ENCODE measurements at regions not wholly inside any gene's neighbourhood (a gene's known extent, or its start where the extent isn't known, plus 50 kb on each side); places are given as distances from the start of the nearest gene placed in this dataset.

DNA sequence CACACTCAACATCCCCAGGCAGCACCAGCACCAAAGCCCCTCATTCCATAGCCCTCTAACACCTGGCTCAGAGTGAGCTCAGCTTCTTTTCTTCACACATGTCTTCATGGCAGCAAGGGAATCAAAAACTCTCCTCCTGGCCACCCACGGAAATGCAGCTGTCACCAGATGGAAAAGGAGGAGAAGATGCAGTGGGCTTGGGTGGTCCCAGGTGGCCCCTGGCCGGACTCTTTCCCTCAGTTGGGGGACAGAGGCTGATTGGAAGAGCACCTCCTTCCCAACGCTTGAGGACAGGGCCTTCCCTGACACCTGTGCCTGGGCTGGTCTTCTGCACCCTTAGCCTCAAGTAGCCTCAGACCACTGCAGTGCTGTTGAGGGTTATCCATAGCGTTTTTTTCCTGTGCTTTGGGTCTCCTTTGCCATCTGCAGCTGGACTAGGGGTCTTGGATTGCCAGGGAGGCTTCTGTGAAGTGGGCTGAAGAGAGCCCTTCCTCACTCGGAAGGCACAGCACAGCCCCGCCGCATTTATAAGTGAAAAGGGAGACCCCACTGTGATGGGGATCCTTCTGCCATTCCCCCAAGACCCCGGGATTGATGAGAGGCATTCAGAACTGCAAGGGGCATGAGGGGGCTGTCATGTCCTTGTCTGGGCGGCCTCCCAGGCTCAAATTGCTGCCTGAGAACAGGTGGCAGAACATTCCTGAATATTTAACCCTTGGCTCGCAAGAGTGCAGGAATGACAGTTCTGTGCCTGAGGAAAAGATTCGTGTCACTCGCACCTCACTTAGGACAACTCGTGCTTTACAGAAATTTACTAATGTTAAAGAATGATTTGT, 200.0 kb downstream of the AUH start:
- TF ChIP-seq CTCF (IDR thresholded peaks at IDR 0.05; ENCODE audit: low read depth, low read length) = no peak
- ChIA-PET CTCF (no interaction called here), POLR2A (interaction anchor here (1.4 kb wide), 1 partner anchor 124 kb away, joined by 3 read pairs; no protein-coding TSS in a partner anchor)
- no peak for DNase-seq (ENCODE audit: low read depth, low spot score)
- Histone ChIP-seq H3K4me3 (ENCODE audit: low read depth, low read length) (no peak overlapping the region), H3K27ac (ENCODE audit: low read depth, low read length) (peak overlapping the region; percentile 80), H3K27me3 (ENCODE audit: control insufficient read depth, insufficient read depth, low read length) (no peaks in the 10 kb centered on the region), H3K9me3 (ENCODE audit: control insufficient read depth, insufficient read depth, low read length) (peaks cover 3% of the 10 kb centered on the region; the same call in 1 of the 2 replicates)

- peaks cover 3% of the 10 kb centered on the region; the same call in 1 of the 2 replicates for H3K9me3 ChIP-seq (ENCODE audit: control insufficient read depth, insufficient read depth, low read length)
- no peak overlapping the region for H3K4me3 ChIP-seq (ENCODE audit: low read depth, low read length)
- H3K27ac ChIP-seq (ENCODE audit: low read depth, low read length) = peak overlapping the region; percentile 80
- no peaks in the 10 kb centered on the region for H3K27me3 ChIP-seq (ENCODE audit: control insufficient read depth, insufficient read depth, low read length)
- DNase-seq (ENCODE audit: low read depth, low spot score) = no peak
- CTCF ChIA-PET = interaction anchor here (1.3 kb wide), 1 partner anchor 23 kb away, joined by 4 read pairs; no protein-coding TSS in a partner anchor
- POLR2A ChIA-PET = interaction anchor here (1.4 kb wide), 1 partner anchor 125 kb away, joined by 3 read pairs; no protein-coding TSS in a partner anchor
- TF ChIP-seq CTCF (IDR thresholded peaks at IDR 0.05; ENCODE audit: low read depth, low read length) = no peak
Observed at GRCh38 chr9:91162311-91162710, 199.4 kb downstream of the AUH start.

DNA sequence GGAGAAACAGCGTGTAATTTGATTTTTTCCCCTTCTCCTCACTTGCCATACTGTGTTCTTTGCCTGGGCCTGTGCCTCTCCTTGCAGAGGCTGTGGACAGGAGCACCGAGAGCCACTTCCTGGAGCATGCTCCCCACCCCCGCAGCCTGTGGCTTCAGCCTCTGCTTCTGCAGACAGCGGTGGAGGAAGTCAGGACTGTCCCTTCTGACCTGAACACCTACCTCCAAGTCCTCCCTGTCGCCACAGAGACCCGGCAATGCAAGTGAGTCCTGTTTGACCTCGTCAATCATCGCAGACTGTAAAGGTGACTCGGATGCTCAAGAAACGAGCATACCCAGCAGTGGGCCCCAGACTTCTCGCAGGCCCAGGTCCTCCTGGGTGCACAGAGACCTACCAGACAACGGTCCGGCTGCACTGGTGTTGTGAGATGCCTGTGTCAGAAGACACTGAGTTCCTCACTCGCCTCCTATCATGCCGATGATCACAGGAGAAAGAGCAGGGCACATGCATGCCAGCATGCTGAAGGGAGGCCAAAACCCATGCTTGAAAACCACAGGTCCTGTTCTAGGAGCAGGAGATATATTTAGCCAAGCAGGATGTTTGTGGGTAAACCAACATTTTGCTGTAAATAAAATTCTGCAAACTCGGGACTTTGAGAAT, 198.8 kb downstream of the AUH start:
- Histone ChIP-seq H3K27ac (ENCODE audit: low read depth, low read length) (peak overlapping the region; percentile 80), H3K9me3 (ENCODE audit: control insufficient read depth, insufficient read depth, low read length) (peaks cover 3% of the 10 kb centered on the region; the same call in 1 of the 2 replicates), H3K4me3 (ENCODE audit: low read depth, low read length) (no peak overlapping the region), H3K27me3 (ENCODE audit: control insufficient read depth, insufficient read depth, low read length) (no peaks in the 10 kb centered on the region)
- DNase-seq (ENCODE audit: low read depth, low spot score) = no peak
- ChIA-PET POLR2A (interaction anchor here (1.4 kb wide), 1 partner anchor 125 kb away, joined by 3 read pairs; no protein-coding TSS in a partner anchor), CTCF (interaction anchor here (1.3 kb wide), 1 partner anchor 23 kb away, joined by 4 read pairs; no protein-coding TSS in a partner anchor)
- TF ChIP-seq CTCF (IDR thresholded peaks at IDR 0.05; ENCODE audit: low read depth, low read length) = no peak

DNA sequence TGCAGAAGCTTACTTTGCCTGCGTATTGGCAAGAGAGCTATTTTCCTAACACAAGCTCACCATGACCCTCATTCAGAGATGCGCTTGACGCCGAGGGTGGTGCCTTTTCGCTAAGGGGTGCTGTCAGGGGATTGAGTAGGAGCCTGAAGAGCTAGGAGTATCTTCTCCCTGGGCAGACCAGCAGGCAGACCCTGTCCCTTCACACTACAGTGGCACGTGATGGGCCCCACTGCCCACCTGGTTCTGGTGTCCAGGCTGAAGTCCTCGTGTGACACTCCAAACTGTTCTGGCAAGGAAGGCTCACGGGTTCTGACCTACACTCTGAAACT, 198.3 kb downstream of the AUH start:
- ChIA-PET CTCF (interaction anchor here (1.3 kb wide), 1 partner anchor 24 kb away, joined by 4 read pairs; no protein-coding TSS in a partner anchor), POLR2A (no interaction called here)
- no peak for TF ChIP-seq CTCF (IDR thresholded peaks at IDR 0.05; ENCODE audit: low read depth, low read length)
- no peak overlapping the region for H3K27ac ChIP-seq (ENCODE audit: low read depth, low read length)
- H3K9me3 ChIP-seq (ENCODE audit: control insufficient read depth, insufficient read depth, low read length) = peaks cover 3% of the 10 kb centered on the region; the same call in 1 of the 2 replicates
- no peak overlapping the region for H3K4me3 ChIP-seq (ENCODE audit: low read depth, low read length)
- H3K27me3 ChIP-seq (ENCODE audit: control insufficient read depth, insufficient read depth, low read length) = no peaks in the 10 kb centered on the region
- DNase-seq (ENCODE audit: low read depth, low spot score) = no peak

Data from AG04450 (cell line).